Neural cell (in vitro differentiated cells): ENCODE measurements at regions not wholly inside any gene's neighbourhood (a gene's known extent, or its start where the extent isn't known, plus 50 kb on each side); places are given as distances from the start of the nearest gene placed in this dataset.

Experiments
- H2AFZ ChIP-seq: fragments of 200-600, 300-800 bp; sonication (generic), shearing (Covaris generic); 2 replicates; pipeline ENCODE4 v1.6.0; 2014; ENCODE audit warnings: low read depth, mild to moderate bottlenecking, antibody characterized with exemption, low read length, moderate library complexity
- H3F3A ChIP-seq: fragments of 200-600 bp; shearing (Covaris generic); 2 replicates; pipeline ENCODE4 v1.6.1; 2016; ENCODE audit warnings: mild to moderate bottlenecking, moderate library complexity, mixed read lengths, antibody characterized with exemption, low read length; ENCODE audit not compliant: insufficient read depth, poor library complexity, severe bottlenecking
- H3K27ac ChIP-seq: fragments of 200-600, 300-800 bp; sonication (generic), shearing (Covaris generic); 2 replicates; pipeline ENCODE4 v1.5.1; 2014; ENCODE audit warnings: mild to moderate bottlenecking, low read length, moderate library complexity
- H3K27me3 ChIP-seq: fragments of 300-800, 200-600 bp; sonication (generic), shearing (Covaris generic); 2 replicates; pipeline ENCODE4 v1.6.0; 2014; ENCODE audit warnings: mild to moderate bottlenecking, low read depth, low read length, moderate library complexity; ENCODE audit not compliant: insufficient read depth
- H3K36me3 ChIP-seq: fragments of 300-800, 200-600 bp; sonication (generic), shearing (Covaris generic); 2 replicates; pipeline ENCODE4 v1.5.1; 2014; ENCODE audit warnings: mild to moderate bottlenecking, antibody characterized with exemption, low read length, moderate library complexity; ENCODE audit not compliant: insufficient read depth
- H3K4me2 ChIP-seq: fragments of 300-800, 200-600 bp; sonication (generic), shearing (Covaris generic); 2 replicates; pipeline ENCODE4 v1.6.0; 2014; ENCODE audit warnings: mild to moderate bottlenecking, low read length
- H3K4me3 ChIP-seq: fragments of 300-800, 200-600 bp; sonication (generic), shearing (Covaris generic); 2 replicates; pipeline ENCODE4 v1.5.1; 2014; ENCODE audit warnings: mild to moderate bottlenecking, low read length, moderate library complexity
- H3K79me2 ChIP-seq: fragments of 200-600 bp; shearing (Covaris generic); replicated peaks from 2 replicates; pipeline ENCODE4 v1.6.0; 2014; ENCODE audit warnings: mild to moderate bottlenecking, low read length, moderate library complexity; ENCODE audit not compliant: insufficient read depth
- H3K9ac ChIP-seq: fragments of 300-800, 200-600 bp; sonication (generic), shearing (Covaris generic); 2 replicates; pipeline ENCODE4 v1.6.1; 2016; ENCODE audit warnings: mild to moderate bottlenecking, low read length, mixed read lengths
- H3K9me2 ChIP-seq: fragments of 200-600 bp; shearing (Covaris generic); 2 replicates; pipeline ENCODE4 v1.6.1; 2016; ENCODE audit warnings: mild to moderate bottlenecking, low read length, mixed read lengths; ENCODE audit not compliant: insufficient read depth
- H3K9me3 ChIP-seq: fragments of 200-600, 300-800 bp; sonication (generic), shearing (Covaris generic); 2 replicates; pipeline ENCODE4 v1.6.1; 2016; ENCODE audit warnings: mild to moderate bottlenecking, mixed run types, low read length, moderate library complexity, mixed read lengths
- H4K20me1 ChIP-seq: fragments of 200-600 bp; shearing (Covaris generic); 2 replicates; pipeline ENCODE4 v1.6.1; 2016; ENCODE audit warnings: mild to moderate bottlenecking, mixed run types; ENCODE audit not compliant: insufficient read depth
- CTCF ChIP-seq: fragments of 450-650 bp; IDR thresholded peaks from 2 replicates; pipeline ENCODE4 v1.5.1; 2014; ENCODE audit warnings: antibody characterized with exemption, mild to moderate bottlenecking, moderate library complexity; ENCODE audit not compliant: poor library complexity, severe bottlenecking
- EP300 ChIP-seq: fragments of 450-650 bp; conservative IDR thresholded peaks from 2 replicates; pipeline ENCODE4 v1.6.1; 2014; ENCODE audit warnings: antibody characterized with exemption, mild to moderate bottlenecking, moderate library complexity; ENCODE audit not compliant: poor library complexity, severe bottlenecking
- EZH2 ChIP-seq: fragments of 200-600, 300-800 bp; shearing (Covaris generic), sonication (generic); IDR thresholded peaks from 2 replicates; pipeline ENCODE4 v1.6.1; 2014; ENCODE audit warnings: antibody characterized with exemption, low read length, borderline replicate concordance, mild to moderate bottlenecking; ENCODE audit not compliant: insufficient read depth, poor library complexity, severe bottlenecking
- MXI1 ChIP-seq: fragments of 450-650 bp; conservative IDR thresholded peaks from 2 replicates; pipeline ENCODE4 v1.6.1; 2014; ENCODE audit warnings: antibody characterized with exemption, mild to moderate bottlenecking; ENCODE audit not compliant: poor library complexity, severe bottlenecking
- POLR2AphosphoS5 ChIP-seq: IDR thresholded peaks from 2 replicates; pipeline ENCODE4 v1.6.1; 2012
- RAD21 ChIP-seq: fragments of 450-650 bp; conservative IDR thresholded peaks from 2 replicates; pipeline ENCODE4 v1.6.1; 2014; ENCODE audit warnings: antibody characterized with exemption, mild to moderate bottlenecking, moderate library complexity
- REST ChIP-seq: IDR thresholded peaks from 2 replicates; pipeline ENCODE4 v1.6.1; 2012; ENCODE audit warnings: borderline replicate concordance
- SMC3 ChIP-seq: fragments of 450-650 bp; conservative IDR thresholded peaks from 2 replicates; pipeline ENCODE4 v1.6.1; 2014; ENCODE audit warnings: antibody characterized with exemption, mild to moderate bottlenecking, moderate library complexity; ENCODE audit not compliant: poor library complexity
- TAF1 ChIP-seq: IDR thresholded peaks from 2 replicates; pipeline ENCODE4 v1.6.1; 2012; ENCODE audit warnings: low read depth

GRCh38 chr5:99640646-99641045 is 711.8 kb upstream of the CHD1 start:
- TF ChIP-seq EZH2, result no peak
- no peak for TF ChIP-seq MXI1
- no peak for TF ChIP-seq EP300
- TF ChIP-seq POLR2AphosphoS5, result no peak
- TF ChIP-seq SMC3, result no peak
- TF ChIP-seq RAD21, result no peak
- TF ChIP-seq CTCF, result no peak
- TF ChIP-seq TAF1, result no peak
- TF ChIP-seq REST, result no peak
- no peak overlapping the region for H3K4me2 ChIP-seq
- no peaks in the 10 kb centered on the region for H3F3A ChIP-seq
- H3K36me3 ChIP-seq, result no peaks in the 10 kb centered on the region
- no peak overlapping the region for H3K4me3 ChIP-seq
- no peaks in the 10 kb centered on the region for H3K27me3 ChIP-seq
- H3K9me3 ChIP-seq, result no peaks in the 10 kb centered on the region
- H3K27ac ChIP-seq, result no peak overlapping the region
- no peaks in the 10 kb centered on the region for H3K9me2 ChIP-seq
- H4K20me1 ChIP-seq, result no peaks in the 10 kb centered on the region
- no peak overlapping the region for H2AFZ ChIP-seq
- H3K79me2 ChIP-seq, result no peaks in the 10 kb centered on the region
- H3K9ac ChIP-seq, result no peak overlapping the region

- TF ChIP-seq POLR2AphosphoS5 (no peak), RAD21 (no peak), REST (no peak), CTCF (no peak), SMC3 (no peak), TAF1 (no peak), MXI1 (no peak), EP300 (no peak), EZH2 (no peak)
- no peaks in the 10 kb centered on the region for H3K79me2 ChIP-seq
Observed at GRCh38 chr5:99639905-99640304, 711.1 kb upstream of the CHD1 start.

More at GRCh38 chr5:99639905-99640304, 711.1 kb upstream of the CHD1 start:
- H3K9me3 ChIP-seq, result no peaks in the 10 kb centered on the region
- H3K9me2 ChIP-seq, result no peaks in the 10 kb centered on the region
- H2AFZ ChIP-seq, result no peak overlapping the region
- no peak overlapping the region for H3K4me3 ChIP-seq
- no peaks in the 10 kb centered on the region for H3F3A ChIP-seq
- H3K9ac ChIP-seq, result no peak overlapping the region
- no peak overlapping the region for H3K27ac ChIP-seq
- no peak overlapping the region for H3K4me2 ChIP-seq
- no peaks in the 10 kb centered on the region for H3K36me3 ChIP-seq
- no peaks in the 10 kb centered on the region for H3K27me3 ChIP-seq
- H4K20me1 ChIP-seq, result no peaks in the 10 kb centered on the region
